DMS 273 treated with DMSO at 0.1 percent for 48 hours (cell line): ENCODE measurements at regions not wholly inside any gene's neighbourhood (a gene's known extent, or its start where the extent isn't known, plus 50 kb on each side); places are given as distances from the start of the nearest gene placed in this dataset.

Experiments used
- DNase-seq: peaks from one replicate; lab custom pipeline; 2025; lab: John Stamatoyannopoulos, UW

- no peak for DNase-seq
Measured at GRCh38 chr11:70872955-70873735, 379.2 kb downstream of the SHANK2 start.

GRCh38 chr11:70873736-70874412 lies 378.5 kb downstream of the SHANK2 start:
- no peak for DNase-seq

GRCh38 chr11:70876685-70877084 lies 375.7 kb downstream of the SHANK2 start:
- no peak for DNase-seq

GRCh38 chr11:70877151-70877550 lies 375.2 kb downstream of the SHANK2 start:
- DNase-seq: no peak

GRCh38 chr11:70878366-70878765 lies 374.0 kb downstream of the SHANK2 start:
- no peak for DNase-seq

GRCh38 chr11:70879601-70880285 lies 372.6 kb downstream of the SHANK2 start:
- DNase-seq: no peak

- no peak for DNase-seq
Measured at GRCh38 chr11:70880416-70880815, 372.0 kb downstream of the SHANK2 start.

GRCh38 chr11:70881948-70882715 lies 370.2 kb downstream of the SHANK2 start:
- no peak for DNase-seq

- DNase-seq: no peak
Measured at GRCh38 chr11:70882716-70883085, 369.7 kb downstream of the SHANK2 start.

GRCh38 chr11:70883323-70883940 lies 368.9 kb downstream of the SHANK2 start:
- no peak for DNase-seq

GRCh38 chr11:70883973-70884623 lies 368.3 kb downstream of the SHANK2 start:
- no peak for DNase-seq

- DNase-seq: no peak
Measured at GRCh38 chr11:70885281-70886231, 366.8 kb downstream of the SHANK2 start.

- DNase-seq: no peak
Measured at GRCh38 chr11:70886256-70886655, 366.1 kb downstream of the SHANK2 start.

GRCh38 chr11:70886676-70887541 lies 365.5 kb downstream of the SHANK2 start:
- no peak for DNase-seq

GRCh38 chr11:70887542-70887827 lies 364.9 kb downstream of the SHANK2 start:
- no peak for DNase-seq

GRCh38 chr11:70888061-70888460 lies 364.3 kb downstream of the SHANK2 start:
- no peak for DNase-seq

- no peak for DNase-seq
Measured at GRCh38 chr11:70889411-70889810, 363.0 kb downstream of the SHANK2 start.

- no peak for DNase-seq
Measured at GRCh38 chr11:70891844-70892380, 360.5 kb downstream of the SHANK2 start.

- DNase-seq: no peak
Measured at GRCh38 chr11:70892889-70893288, 359.5 kb downstream of the SHANK2 start.
